GM18858 (cell line): ENCODE measurements at regions not wholly inside any gene's neighbourhood (a gene's known extent, or its start where the extent isn't known, plus 50 kb on each side); places are given as distances from the start of the nearest gene placed in this dataset.

Experiments
- ATAC-seq: cut with Tn5 transposase; IDR thresholded peaks from one replicate; pipeline ENCODE4 v1.9.1; 2021; ENCODE audit not compliant: unreplicated experiment

DNA sequence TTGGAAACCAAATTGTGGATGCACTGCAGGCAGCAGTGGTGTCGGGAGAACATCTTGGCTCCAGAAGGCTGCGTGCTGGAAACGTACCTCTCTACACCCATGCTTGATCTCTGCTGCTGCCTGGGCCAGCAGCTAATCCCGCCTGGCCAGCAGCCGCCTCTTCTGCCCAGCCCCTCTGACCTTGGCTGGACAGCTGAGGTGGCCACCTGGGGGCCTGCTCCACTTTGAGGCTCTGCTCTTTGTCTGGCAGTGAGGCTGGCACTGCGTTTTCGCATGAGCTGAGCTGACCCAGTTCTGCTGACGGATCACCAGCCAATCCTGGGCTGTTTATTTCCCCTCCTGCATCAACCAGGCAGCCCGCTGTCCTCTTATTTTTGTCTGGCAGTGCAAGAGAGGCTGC is 154.9 kb downstream of the TENT4A start:
- ATAC-seq = no peak

DNA sequence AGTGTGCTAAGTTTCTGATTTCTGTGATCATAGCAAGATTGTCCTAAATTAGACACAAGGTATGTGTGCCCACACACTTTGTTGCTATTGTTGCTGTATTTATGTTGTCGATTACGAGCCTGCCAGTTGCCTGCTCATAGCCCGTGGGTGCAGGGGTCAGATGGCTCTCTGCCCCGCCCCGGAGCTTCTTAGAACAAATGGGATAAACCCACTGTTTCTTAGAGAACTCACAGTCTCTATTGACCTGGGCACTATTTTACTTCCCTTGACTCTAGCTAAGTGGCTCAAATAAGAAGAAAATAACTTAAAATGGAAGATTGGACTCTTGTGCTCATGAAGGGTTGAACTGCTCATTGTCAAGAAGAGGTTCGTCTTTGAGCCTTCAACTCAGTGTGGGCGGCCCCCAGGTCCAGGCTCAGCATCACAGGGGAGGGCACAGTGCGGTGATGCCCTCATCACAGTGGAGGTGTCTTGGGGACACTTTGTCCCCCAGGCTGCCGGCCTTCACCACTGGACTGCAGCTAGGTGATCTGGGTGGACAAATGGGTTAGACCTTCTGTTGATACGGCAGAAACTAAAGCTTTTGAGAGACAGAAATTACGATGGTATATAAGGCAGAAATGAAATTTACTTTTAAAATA is 155.5 kb downstream of the TENT4A start:
- ATAC-seq = no peak

DNA sequence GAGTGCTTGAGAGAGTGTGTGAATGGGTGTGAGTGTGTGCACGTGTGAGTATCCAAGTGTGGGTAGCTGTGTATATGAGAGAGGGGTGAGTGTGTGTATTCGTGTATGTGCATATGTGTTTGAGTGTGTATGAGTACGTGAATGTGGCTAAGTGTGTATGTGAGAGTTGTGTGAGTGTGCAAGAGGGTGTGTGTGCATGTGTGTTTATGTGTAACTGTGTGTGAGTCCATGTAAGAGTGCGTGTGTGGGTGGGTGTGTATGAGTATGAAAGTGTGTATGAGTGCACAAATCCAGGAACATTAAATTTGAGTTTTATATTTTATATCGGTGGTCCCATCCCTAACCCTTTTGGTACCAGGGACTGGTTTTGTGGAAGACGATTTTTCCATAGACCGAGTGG is 156.4 kb downstream of the TENT4A start:
- ATAC-seq = no peak

DNA sequence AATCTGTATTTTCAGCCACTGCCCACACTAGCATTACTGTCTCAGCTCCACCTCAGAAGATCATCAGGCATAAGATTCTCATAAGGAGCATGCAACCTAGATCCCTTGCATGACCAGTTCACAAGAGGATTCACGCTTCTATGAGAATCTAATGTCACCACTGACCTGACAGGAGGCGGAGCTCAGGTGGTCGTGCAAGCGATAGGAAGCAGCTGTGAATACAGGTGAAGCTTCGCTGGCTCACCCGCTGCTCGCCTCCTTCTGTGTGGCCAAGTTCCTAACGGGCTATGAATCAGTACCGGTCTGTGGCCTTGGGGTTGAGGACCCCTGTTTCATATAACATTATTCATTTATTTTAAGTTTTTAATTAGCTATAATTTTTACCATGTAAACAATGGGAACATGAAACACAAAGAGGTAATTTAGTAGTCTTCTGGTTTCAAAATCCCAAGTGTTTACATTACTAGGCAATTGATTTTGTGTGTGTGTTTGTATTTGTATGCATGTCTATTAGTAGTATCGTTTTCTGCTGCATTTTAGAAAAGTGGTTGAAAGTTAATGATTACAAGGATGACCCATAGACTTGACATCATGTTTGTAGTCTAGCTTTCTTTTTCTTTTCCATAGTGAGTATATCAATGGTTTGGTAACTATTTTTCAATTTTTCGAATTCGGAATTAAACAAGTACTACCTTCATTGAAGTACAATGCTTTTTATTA is 159.4 kb downstream of the TENT4A start:
- no peak for ATAC-seq

DNA sequence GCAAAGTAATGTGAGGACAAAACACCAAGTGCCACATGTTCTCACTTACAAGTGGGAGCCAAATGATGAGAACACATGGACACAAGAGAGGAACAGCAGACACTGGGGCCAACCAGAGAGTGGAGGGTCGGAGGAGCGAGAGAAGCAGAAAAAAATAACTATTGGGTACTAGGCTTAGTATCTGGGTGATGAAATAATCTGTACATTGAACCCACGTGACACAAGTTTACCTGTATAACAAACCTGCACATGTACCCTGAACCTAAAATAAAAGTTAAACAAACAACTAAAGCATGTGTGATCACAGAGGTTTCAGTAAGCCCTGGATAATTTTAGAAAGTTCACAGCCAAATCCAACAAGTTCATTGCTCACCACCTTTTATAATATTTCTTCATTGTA is 160.1 kb downstream of the TENT4A start:
- ATAC-seq = no peak

DNA sequence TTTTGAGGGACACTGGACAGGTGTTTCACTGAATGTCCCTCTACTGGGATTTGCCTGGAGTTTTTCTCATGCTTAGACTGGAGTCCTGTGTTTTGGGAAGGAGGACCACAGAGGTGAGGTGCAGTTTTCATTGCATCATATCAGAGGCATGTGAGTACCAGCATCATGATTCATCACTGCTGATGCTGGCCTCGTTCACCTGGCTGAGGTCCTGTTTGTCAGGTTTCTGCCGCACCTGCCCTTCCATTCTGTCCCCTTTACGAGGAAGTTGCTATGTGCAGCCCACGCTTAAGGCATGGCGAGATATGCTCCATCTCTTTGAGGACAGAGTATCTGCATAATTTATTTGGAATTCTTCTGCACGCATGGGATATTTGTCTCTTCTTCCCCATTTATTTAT is 162.1 kb downstream of the TENT4A start:
- ATAC-seq = no peak

DNA sequence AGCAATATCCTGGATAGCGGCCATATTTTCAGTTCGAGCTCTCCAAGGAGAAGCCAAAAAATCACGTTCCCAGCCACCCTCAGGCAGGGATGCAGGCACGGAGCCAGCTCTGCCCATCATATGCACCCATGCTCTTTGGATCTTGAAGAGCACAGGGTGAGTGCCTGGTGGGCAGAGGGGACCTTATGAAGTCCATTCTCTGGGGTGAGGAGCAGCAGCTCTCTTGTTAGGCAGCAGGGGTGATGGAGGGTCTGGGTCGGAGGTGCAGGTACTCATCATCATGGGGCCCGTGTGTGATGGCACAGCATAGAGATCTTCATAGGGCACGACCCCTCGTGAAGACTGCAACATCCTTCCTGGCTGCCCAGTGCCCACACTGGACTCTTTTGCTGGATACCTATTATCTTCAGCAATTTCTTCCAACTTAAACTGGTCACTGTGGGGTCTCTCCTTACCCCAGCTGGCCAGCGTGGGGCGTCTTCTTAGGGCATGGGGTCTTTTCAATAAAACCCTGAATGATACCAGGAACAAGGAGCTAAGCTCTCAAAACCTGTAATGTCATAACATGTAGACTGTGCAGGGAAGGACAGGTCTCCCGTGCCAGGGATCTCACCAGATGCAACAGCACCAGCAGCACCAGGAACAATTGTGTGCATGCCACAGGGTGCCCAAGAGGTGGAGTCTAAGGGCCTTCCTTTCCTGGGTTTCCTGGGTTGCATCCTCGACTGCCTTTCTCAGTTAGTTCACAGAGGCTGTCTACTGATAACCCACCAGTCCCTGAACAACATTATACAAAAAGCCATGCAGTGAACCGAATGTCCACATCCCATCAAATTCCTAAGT is 165.0 kb downstream of the TENT4A start:
- ATAC-seq = no peak

DNA sequence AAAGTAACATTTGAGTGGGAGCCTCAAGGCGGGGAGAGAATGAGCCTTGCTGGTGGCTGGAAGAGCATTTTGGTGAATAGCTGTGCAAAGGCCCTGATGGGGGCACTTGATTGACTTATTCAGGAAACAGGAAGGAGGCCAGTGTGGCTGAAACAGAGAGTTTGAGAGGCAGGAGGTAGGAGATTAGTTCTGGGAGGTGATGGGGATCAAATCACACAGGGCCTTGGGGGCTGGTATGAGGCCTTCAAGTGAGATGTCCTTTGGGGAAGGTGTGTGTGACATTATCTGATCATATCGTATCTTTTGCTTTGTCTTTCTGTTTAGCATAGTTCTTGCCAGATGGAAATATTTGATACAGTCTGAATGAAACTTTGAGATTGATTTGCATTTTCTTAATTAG is 172.3 kb downstream of the TENT4A start:
- no peak for ATAC-seq

DNA sequence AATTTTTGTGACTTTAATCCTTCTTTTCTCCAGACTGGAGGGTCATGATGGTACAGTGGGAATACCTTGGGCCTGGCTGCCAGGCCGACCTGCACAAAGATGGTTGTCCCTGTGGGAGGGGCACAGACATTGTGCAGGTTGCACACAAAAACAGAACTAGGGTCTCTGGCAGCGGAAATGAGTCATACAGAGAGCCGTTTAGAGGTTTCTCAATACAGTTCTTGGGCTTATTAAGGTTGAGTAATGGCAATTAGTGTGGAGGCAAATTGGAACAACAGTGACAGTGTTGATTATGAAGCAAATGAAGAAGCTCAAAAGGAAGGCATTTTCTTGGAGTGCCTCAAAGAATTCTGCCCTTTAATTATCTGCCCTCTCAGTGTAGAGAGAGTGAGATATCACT is 173.6 kb downstream of the TENT4A start:
- ATAC-seq = no peak

DNA sequence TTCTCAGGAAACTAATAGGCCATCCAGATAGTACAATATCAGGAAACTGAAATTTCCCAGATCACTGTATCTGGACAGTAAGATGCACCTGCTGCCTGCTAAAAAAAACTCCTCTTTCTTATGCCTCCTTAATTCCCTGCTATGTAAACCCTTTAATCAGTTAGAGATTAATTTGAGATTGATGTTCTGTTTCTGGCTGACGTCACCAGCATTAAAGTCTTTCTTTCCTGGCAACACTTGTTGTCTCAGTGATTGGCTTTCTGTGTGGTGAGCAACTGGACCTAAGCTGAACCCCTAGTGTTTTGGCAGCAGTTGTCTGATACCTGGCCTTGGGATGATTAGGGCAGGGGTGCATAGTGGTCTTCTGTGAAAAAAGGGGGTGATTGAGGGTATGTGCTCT is 175.8 kb downstream of the TENT4A start:
- no peak for ATAC-seq

DNA sequence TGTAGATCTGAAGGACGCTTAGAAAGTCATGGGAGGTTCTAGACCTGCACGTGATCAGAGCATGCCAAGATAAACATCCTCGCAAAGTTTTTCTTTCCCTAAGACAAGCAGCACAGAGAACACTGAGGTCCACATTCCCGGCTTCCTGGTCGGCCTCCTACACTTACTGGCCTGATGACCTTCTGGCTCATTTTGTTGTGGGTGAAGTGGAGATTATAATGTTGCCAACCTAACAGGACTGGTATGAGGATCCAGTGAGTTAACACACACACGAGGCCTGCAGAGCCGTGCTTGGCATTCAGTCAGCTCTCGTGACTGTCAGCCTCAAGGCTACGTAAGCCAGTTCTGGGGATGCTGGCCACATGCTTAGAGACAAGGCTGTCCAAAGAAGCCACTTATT is 186.0 kb downstream of the TENT4A start:
- no peak for ATAC-seq

DNA sequence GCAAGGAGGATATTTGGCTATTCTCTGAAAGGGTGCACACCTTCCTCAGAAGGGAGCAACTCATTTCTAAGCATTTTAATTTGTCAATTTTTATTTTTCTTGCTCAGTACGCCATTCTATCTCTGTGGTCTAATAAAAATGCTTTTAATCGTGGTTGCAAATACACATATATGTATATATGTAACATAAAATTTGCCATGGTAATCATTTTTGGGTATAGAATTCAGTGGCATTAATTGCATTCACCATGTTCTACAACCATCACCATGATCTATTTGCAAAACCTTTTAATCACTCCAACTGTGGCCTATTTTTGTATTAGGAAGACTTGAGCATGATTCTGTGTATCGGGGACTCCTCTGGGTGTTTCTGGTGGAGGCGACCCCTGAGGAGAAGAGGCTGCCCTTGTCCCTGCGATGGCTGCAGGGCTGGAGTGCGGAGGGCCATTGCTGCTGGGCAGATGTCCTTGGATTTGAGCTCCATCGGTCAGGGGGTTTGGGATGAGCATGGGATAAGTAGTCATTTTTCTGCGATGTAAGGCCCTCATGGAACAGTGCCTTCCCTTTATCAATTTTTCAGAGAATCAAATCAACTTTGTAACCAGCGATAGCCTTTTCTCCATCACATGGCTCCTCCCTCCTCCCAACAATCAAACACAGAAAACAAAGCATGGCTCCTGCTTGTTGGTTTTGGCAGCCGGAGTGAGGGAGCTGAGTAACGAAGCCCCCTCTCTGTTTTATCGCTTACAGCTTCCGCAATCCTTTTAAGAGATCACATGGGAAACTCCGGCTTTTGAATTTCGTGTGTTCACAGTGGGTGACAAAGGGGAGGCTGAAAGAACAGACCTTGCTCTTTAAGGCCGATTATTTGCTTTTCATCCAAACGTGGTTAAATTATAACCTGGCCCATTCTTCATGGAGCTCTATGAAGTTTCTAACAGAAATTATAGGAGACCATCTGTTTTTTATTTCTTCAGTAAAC is 187.3 kb downstream of the TENT4A start:
- ATAC-seq = no peak

DNA sequence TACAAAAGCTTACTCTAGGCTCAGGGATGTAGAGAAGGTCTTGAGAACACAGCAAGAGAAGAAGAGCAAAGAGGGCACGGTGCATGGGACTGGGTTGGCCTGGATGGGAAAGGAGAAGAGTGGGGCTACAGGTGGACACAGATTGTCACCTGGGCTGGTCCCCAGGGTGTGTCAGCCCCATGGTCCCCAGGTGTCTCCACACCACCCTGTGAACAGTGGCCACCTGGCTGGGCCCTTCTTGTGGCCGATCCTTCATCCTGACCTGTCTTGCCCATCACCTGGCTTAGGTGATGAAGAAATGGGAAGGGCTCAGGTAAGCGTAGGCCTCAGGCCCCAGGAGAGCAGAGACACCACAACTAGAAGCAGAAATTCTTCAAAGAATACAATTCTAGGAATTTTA is 188.9 kb downstream of the TENT4A start:
- ATAC-seq = no peak

DNA sequence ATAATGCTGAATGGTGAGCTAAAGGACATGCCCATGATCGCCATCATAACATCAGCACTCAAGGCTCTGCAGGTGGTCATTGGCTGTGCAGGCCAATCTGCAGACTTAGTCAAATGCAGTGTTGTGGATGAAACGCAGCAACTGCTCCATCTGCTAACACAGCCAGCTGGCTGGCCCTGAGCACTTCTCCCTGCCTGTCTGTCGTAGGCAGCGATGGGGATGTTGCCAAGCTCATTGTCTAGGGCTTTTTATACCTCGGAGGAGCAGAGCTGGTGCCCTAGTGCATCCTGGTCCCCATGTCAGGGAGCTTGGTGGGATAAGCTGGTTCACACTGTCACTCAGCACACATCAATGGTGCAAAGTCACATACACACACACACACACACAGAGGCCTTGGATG is 189.4 kb downstream of the TENT4A start:
- ATAC-seq = no peak

DNA sequence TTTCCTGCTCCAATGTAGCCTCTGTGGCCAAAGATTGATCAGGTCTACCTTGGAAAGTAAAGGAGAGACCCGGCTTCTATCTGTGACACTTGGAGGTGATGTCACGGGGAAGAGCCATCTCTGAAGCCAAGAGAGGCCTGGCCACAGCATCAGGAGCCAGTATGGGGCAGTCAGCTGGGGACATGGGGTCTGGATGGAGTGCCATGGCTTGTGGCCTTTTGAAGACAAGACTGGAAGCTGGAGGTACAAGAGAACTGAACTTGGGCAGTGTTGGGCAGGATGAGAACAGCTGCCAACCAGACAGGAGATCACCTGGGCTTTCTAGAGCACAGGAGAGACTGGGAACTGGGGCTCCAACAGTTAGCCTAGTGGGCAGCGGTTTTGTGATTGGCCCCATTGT is 190.7 kb downstream of the TENT4A start:
- no peak for ATAC-seq

DNA sequence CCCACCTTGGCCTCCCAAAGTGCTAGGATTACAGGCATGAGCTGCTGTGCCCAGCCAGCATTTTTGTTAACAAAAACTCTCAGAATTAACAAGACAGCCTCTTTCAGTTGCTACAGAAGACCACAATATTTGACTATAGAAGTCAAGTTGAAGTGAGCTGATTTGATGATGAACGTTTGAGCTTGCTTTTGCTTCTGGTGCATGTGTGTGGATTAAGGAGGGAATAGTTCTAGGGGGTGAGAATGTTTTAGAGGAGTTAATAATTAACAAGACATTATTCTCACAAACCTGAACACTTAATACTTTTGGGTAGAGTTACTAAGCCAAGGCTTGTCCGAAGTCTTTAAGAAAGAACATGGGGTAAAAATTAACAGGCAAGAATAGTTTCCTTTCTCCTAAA is 191.6 kb downstream of the TENT4A start:
- no peak for ATAC-seq

DNA sequence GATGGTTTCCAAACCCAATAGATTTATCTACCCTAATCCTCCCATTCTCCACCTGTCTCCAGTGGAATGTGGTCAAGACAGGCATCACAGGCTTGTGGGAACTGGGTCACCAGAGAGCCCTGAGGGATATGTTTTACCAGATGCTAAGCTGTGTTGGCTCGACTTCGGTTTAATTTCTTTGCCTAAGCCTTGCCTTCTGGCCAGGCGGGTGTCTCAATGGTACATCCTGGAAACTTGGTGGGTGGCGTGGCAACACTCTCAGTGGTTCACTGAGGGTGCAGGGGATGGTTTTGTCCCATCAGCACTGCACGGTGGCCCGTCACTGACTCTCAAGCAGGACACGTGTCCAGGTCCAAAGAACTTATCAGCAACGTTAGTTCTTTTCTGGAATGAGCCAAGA is 192.2 kb downstream of the TENT4A start:
- no peak for ATAC-seq

DNA sequence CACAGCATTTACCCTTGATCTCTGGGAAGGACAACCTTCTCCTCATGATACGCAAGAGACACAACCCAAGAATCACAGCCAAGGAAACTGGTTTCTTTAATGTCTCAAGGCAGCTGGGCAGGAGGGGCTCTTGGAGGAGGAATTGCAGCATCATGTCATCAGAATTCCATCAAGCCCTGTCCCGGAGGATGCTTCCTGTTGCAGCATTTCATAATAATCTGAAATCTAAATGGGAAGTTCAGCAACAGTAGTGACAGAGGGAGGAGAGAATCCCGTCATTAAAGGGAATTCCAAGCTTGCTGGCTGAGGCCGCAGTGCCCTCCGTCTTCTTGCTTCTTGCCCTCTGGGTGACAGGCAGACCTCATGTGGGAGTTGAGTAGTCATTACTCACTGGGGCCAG is 192.7 kb downstream of the TENT4A start:
- ATAC-seq = no peak

DNA sequence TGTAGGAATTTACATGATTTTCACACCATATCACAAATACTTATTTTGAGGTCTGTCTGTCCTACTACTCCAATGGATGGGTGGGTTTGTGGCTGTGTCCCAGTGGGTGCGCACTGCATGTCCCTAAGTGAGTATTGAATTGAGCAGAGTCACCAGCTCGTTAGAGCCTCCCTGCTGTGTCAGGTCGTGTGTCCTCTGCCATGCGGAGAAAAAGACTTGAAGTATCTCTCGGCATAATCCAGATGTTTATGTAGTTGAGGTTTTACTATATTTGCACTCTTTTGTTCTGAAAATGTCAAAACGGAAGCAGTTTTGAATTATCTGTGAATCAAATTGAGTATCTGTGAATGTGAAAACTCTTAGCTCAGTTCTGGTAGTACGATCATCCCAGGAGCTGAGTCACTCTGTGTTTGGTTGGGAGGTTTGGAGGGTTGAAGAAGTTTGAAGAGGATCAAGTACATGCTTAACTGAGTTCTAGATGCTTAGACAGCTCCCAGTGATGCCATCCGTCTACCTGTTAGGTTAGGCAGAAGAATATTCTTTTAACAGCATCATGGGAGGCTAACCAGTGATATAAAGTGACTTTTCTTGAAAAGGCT is 194.2 kb downstream of the TENT4A start:
- ATAC-seq = no peak

DNA sequence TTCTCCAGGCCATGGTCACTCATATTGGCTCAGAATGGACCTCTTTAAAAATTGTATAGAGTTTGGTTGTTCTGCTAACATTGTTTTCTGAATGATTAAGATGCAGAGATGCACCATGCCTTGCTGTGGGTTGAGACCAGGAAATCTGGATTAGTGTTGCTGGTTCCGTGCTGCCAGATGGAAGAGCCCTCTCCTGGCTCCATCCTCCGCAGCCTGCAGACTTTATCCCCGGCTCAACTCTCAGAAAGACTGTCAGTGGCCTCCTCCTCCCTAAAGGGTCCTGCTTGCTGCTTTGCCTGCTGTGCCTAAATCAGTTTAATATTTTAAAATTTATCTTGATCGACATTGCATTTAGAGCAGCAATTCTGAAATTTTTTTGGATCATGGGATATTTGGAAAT is 196.7 kb downstream of the TENT4A start:
- no peak for ATAC-seq

DNA sequence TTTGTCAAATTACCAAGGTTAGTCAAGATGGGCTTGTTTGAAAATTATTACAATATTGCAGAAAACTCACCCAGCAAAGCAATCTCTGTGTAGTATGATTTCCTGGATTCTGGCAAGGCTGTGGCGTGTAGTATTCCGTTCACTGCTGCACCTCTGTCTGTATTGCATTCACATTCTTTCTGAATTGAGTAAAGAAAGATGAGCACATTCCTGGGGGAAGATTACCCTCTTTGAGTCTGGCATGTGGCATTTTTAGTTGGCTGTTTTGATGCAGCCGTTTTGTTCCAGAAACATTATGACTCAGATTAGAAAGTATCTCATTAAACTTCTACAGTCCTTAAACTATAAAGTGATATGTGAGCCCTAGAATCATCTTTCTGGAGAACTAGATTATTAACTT is 197.7 kb downstream of the TENT4A start:
- ATAC-seq = no peak
